NCI-H1436 (cell line): ENCODE measurements at regions not wholly inside any gene's neighbourhood (a gene's known extent, or its start where the extent isn't known, plus 50 kb on each side); places are given as distances from the start of the nearest gene placed in this dataset.

Source experiments
- DNase-seq: peaks from one replicate; lab custom pipeline; 2025; lab: John Stamatoyannopoulos, UW

DNA sequence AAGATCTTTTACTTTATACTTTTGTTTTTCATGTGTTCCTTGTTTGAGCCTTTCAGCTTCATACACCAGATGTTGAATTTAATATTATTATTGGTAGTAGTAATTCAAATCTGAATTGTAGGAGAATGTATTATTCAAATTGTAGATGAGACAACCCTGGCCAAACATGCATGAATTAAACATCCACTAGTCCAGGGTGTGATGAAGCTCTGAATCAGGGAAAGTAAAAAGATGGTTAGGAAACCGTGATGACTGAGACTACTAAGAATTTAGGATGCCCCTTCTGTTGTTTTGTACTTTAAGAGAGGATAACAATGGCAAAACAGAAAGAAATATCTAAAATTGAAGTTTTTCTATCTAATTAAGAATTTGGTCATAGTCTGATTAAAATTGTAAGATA lies 227.8 kb upstream of the CDH2 start:
- DNase-seq = no peak

DNA sequence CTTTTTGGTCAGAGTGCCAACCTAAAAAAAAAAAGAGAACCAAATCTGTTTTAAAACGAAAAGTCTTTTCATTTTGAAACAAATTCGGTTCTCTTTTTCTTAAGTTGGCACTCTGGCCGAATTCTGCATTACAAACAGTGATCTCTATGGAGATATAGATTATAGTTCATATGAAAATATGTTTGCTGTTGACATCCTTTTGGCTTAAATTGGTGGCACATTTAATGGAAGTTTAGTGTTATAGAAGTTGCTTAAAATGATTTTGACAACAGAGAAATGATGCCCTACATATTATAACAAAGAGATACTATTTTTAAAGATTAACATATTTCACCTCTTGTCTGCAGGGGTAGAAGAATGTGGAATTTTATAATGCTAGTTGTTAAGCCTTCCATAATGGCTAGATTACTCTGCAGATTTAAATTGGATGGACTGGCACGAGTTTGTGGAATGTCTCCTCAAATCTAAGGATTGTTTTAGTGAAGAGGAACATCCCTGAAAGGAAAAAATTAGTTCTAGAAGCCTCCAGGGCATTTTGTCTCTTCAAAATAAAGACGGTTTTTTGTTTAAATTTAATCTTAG lies 222.9 kb upstream of the CDH2 start:
- DNase-seq = no peak

DNA sequence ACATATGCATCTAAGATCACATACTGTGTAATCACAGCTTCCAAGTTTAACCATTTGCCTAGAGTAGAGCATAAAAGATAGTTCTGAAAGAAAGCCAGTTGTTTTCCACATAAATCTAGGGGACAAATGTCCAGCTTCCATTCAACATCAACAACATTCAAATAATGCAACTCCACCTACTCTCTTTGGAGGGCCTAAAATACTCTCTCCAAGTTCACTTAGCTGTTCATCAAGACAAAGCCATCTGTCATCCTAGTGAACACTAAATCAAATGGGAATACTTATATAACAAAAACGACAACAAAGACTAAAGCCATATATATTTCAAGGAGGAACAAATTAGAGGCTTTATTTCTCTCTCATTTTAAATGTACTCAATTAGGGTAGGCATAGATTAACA lies 221.5 kb upstream of the CDH2 start:
- DNase-seq = no peak

DNA sequence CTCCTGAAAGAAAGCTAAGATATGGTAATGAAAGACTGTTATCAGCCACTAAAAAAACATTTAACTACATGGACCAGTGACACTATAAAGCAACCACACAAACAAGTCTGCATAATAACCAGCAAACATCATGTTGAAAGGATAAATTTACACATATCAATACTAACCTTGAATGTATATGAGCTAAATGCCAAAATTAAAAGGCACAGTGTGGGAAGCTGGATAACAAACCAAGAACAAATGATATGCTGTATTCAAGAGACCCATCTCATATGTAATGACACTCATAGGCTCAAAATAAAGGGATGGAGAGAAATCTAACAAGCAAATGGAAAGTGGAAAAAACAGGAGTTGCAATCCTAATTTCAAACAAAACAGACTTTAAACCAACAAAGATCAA lies 213.1 kb upstream of the CDH2 start:
- DNase-seq = no peak

DNA sequence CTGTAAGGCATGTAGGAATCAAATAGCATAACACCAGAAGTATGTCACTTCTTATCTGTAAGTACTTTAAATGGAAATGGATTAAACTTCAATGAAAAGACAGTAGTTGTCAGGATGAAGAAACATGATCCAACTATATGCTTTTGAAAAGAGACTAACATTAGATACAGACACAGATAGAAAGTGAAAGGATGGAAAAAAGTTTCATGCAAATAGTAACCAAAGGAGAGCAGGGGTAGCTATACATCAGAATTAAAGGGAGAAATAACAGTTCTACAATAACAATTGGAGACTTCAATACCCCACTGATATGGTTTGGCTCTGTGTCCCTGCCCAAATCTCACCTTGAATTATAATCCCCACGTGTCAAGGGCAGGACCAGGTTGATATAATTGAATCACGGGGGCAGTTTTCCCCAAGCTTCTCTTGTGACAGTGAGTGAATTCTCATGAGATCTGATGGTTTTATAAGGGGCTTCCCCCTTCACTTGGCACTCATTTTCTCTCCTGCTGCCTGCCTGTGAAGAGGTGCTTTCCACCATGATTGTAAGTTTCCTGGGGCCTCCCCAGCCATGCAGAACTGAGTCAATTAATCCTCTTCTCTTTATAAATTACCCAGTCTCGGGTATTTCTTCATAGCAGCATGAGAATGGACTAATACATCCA lies 205.4 kb upstream of the CDH2 start:
- DNase-seq = no peak

DNA sequence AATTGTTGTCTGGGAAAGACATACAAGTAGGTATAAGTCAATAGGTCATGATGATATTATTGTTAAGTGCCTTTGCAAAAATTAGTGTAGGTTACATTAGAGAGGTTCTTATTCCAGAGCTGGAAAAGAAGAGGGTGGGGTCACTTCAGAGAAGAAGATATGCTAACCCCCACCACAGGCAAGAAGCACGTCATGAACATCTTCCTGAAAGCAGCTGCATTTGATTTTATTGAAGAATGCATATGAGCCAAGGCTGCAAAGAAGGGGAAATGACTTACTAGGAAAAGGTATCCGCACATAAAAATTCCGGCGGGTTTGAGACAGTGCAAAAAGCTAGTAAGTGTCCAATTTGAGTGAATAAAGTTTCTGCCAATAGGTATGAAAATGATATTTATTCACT lies 195.3 kb upstream of the CDH2 start:
- no peak for DNase-seq

DNA sequence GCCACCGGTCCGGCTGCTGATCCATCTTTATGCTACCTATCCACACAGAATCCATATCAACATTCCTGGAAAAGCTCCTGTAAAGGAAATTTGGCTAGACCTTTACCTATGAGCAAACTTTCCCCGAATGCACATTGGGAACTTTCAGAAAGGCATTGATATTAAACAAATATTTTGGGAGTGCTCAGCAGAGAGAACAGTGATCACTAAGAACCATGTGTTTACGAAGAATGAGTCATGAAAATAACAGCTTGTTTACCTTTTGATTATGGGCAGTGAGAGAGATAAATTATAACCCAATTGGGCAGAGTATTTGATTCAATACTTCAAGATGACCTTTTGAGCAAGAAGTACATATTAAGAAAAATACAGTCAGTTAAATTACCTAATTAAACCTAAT lies 189.7 kb upstream of the CDH2 start:
- DNase-seq = no peak

DNA sequence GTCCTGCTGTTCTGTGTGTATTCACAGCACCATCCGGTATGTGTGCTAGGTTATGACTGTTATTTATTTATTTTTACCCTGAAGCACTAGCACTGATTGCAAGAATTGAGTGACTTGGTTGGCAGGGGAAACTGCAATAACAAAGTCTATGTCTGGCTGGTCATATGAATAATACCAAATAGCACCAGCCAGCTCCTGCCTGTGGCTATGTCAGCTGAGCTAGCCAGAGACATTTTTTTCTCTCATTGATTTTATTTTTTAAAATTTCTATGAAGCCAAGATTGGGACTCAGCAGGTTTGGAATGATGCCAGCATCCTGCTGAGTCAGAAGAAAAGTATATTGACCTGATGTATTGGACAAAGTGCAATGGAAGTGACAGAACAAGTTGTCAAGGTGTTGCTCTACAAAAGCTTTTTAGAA lies 188.5 kb upstream of the CDH2 start:
- no peak for DNase-seq

DNA sequence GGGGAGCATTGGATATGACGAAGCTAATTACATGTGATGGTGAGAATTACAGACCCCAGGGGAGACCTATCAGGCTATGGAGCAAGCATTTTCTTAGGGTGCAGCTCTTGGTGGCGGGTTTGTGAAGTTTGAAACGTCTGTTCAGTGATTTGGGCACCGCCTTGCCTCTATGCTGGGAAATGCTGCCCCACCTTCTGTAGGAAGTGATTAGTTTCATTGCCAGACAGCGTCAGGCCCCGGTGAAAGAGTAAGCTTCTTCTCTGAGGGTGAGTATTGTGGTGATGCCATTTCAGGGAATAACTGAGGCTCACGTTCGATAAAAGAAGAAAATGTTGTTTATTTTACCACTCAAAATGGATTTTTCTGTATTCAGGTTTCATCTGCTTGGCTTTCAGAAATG lies 186.2 kb upstream of the CDH2 start:
- no peak for DNase-seq

DNA sequence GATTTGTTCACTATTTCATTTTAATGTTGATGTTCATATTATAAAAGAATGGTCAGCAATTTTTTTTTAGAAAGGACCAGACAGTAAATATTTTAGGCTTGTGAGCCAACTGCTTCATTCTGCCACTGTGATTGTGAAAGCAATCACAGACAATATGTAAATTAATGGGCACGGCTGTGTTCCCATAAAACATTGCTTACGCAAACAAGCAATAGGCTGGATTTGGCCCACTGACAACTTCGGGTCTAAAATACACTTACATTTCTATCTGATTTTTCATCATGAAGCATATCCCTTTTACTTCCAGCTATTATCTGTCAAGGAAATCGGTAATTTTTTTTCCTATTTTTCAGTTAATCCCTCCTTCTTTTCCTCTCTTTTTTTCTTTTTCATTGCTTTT lies 182.2 kb upstream of the CDH2 start:
- no peak for DNase-seq

DNA sequence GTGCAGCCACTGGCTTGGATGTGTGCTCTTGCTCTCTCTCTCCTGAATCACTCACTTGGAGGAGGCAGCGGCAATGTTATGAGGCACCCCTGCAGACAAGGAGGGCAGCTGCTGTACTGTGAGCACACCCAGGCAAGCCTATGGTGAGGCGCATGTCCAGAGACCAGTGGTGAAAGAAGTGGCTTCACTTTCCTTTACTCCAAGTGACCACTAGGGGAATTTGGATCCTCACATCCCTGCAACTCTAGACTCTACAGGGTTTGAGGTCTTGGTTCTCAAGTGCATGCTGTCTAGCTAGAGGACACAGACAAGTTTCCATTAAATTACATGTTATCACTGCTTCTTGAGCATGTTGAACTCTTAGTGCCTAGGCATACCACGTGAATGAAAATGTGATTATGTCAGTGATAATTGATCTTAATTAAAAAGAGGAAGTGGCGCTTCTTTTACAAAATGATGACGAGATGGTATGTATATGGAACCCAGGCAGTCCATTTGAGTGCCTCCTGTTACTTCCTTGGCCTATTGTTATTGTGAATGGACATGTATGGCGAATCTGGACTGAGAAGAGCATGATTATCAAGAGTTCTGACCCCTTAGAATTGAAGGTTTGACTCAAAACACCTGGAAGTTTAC lies 181.0 kb upstream of the CDH2 start:
- DNase-seq = no peak

DNA sequence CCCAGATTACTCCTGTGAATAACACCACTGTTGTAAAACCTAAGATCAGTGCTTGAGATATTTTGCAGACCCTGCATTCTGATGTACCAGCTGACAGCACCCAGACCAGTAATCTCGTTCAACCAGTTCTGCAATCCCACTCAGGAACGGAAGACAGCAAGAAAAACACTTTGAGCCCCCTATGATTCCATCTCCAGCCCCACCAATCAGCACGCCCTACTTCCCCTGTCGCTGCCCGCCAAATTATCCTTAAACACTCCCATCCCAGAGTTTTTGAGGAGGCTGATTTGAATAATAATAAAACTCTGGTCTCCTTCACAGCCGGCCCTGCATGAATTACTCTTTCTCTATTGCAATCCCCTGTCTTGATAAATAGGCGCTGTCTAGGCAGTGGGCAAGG lies 173.9 kb upstream of the CDH2 start:
- DNase-seq = no peak

DNA sequence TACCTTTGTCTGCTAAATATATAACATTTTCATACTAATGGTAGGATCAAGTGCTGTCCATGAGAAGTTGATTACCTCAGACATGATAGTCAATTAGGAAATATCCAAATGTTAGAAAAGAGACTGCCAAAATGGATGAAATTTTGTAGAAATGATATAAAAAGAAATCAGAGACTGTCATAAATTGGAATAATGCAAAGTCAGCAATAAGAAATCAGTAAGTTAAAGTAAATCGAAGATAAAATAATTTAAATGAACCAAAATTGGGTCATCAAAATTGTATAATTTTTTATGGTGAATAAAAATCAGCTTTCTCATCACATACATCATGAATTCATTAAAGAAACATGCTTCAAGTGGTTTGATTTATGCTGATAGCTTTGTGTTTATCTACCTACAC lies 165.3 kb upstream of the CDH2 start:
- DNase-seq = no peak

DNA sequence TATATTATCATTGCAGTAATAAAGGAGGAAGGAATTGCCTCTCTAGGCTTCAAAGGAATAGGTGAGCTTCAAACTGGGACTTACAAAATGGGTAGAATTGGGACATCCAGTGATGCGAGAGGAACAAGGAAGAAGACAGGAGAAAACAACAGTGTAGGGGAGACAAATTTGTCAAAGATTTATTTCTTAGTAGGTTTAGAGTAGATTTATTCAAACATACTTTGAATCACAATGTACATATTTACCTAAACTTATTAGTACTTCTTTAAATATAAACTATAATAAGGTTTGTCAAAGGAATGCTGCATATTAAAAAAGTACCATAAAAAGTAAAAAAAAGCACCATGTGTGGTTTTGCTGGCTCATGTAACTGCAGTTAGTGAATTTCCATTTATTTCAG lies 161.4 kb upstream of the CDH2 start:
- DNase-seq = no peak

DNA sequence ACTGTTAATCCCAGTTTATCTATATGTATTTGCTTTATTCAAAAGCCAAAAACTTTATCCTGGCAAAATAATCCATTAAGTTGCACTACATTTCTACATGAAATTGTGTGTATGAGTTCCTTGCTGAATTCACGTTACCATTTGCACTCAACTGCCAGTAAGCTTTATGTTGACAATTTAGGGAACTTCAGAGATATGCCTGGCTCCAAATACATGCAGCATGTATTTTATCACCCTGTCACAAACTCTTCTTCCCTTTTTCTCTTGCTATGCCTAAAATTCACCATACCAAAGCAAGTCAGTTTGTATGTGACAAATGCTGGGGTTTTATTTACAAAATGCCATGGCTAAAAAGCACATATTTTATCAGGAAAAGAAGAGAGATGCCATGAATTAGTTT lies 157.6 kb upstream of the CDH2 start:
- no peak for DNase-seq

DNA sequence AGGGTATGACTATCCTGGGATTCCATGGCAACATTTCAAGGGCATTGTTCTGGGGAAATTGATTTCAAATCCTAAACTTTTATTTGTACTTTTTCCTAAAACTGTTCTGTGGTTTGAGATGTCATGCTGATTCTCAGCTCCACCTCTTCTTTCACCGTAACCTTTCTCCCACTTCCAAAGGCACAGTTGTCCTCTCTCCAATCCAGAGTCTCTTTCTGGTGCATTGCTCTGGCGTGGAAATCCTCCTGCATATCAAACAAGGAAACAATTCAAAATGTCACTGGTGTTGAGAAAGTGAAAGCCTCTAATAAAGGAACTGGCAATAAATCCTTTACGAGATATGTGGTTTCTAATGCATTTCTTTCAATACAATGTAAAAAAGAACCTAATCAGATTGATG lies 155.1 kb upstream of the CDH2 start:
- DNase-seq = no peak

DNA sequence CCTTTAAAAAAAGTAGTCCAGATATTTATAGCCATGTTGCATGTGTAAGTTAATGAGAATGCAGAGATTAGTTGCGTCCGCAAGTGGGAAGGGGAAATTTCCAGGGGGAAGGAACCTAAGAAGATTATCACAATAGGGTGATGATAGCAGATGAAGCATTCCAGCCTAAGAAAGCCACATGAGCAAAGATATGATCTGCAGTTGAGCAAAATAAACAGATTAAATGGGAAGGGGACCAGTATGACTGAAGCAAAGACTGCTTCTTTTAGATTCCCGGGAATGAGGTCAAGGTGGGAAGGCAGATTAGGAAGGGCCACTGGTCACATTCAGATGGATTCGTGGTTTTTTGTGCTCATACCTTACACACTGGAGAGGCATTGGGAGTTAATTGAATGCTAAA lies 154.6 kb upstream of the CDH2 start:
- DNase-seq = no peak

DNA sequence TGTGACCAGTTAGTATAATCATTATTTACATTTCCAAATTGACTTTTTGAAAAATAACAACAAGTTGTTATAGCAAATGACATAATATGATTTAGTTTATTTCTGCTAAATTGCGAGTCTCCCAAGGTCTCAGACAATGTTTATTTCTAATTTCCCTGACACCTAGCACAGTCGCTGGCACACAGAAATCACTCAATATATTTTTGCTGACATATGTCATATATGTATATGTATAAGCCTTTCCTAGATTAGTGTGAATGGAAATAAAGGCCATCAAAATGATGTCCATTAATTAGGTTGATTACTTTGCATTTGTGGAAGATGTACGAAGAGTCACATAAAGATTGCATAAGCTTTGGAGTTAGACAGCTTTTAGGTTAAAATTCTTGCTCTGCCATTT lies 136.7 kb upstream of the CDH2 start:
- no peak for DNase-seq

DNA sequence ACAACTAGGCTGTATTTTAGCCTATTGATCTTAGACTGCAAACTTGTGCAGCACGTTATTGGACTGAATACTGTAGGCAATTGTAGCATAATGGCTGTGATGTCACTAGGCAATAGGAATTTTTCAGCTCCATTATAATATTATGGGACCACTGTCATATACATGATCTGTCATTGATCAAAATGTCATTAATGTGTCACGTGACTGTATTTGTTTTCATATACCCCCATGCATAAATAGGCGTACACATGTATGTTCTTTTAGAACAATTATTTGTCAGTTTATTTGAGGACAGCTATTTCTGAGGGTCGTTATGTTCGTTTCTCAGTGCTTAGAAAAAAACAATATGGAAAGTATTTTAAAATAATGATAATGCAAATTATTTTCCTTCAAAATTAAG lies 111.9 kb upstream of the CDH2 start:
- DNase-seq = no peak

DNA sequence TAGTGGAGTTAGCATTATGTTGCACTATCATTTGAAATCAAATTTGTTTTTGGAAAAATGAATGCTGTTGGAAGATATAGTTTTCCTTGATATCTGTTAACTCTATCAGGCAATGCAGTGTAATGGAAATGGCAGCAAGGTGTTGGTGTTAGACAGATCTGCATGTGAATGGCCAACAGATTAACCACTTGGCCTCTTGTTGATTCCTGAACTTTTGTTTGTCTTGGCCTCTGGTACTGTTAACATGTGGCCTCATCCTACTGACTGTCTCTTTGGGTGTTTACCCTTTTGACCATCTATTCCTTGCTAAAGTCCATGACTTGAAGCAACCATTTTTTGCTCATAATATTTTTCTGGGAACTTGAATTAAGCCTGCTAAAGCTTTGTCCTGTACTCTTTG lies 110.2 kb upstream of the CDH2 start:
- no peak for DNase-seq

DNA sequence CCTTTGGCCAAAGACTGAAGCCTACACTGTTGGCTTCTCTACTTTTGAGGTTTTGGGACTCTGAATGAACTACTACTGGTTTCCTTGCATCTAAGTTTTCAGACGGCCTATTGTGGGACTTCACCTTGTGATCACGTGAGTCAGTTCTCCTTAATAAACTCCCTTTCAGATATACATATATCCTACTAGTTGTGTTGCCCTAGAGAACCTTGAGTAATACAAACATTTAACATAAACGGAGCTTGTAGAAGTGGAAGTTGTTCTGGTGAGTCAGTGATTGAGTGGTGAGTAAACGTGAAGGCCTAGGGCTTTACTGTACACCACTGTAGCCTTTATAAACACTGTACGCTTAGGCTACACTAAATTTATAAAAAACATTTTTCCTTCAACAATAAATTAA lies 107.2 kb upstream of the CDH2 start:
- no peak for DNase-seq

DNA sequence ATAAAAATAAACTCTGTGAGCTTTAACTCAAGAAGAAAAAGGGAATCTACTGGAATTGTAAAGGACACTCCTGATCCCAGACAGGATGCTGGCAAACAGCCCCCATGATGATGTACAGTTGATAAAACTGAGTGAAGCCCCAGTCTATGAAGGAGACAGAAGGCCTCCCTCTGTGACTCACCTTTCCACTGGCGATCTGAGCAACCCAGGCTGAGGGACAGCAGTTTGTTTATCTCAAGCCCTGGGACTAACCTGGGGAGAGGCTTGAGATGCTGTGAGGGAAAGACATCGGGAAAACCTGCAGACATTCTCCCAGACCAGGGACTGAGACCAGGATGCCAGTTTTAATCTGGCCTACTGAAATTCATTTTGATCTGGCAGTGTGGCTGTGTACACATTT lies 104.5 kb upstream of the CDH2 start:
- no peak for DNase-seq

DNA sequence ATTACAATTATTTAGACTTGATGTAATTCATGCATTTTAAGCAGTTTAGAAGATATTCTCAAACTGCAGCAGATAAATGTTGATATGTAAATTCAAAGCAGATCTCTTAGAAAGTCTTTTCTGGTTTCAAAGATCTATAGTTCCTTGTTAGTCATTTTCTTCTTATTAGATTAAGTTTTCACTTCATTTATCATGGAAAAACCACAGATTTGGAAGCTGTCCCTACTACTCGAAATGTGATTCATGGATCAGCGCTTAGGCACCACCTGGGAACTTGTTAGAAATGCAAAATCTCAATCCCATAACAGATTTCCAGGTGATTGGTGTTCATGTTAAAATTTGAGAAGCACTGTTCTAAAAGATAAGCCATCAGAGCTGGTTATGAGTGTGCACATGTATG lies 92.8 kb upstream of the CDH2 start:
- DNase-seq = no peak
